DOHH2 (cell line): ENCODE measurements at regions not wholly inside any gene's neighbourhood (a gene's known extent, or its start where the extent isn't known, plus 50 kb on each side); places are given as distances from the start of the nearest gene placed in this dataset.

Experiments
- H3F3A ChIP-seq: fragments of 200-600 bp; sonication (generic), shearing (Covaris generic); 2 replicates; pipeline ENCODE4 v1.6.0; 2016; ENCODE audit warnings: antibody characterized with exemption, mild to moderate bottlenecking; ENCODE audit not compliant: control insufficient read depth, insufficient read depth
- H3K27ac ChIP-seq: fragments of 200-600 bp; sonication (generic); 2 replicates; pipeline ENCODE4 v1.5.1; 2014; ENCODE audit warnings: low read depth, mild to moderate bottlenecking, low read length, moderate library complexity
- H3K27me3 ChIP-seq: fragments of 200-600 bp; sonication (generic); 2 replicates; pipeline ENCODE4 v1.6.1; 2014; ENCODE audit warnings: mild to moderate bottlenecking, low read length, mixed read lengths; ENCODE audit not compliant: control insufficient read depth
- H3K36me3 ChIP-seq: fragments of 200-600 bp; sonication (generic); 2 replicates; pipeline ENCODE4 v1.6.1; 2014; ENCODE audit warnings: mild to moderate bottlenecking, low read length, moderate library complexity, mixed read lengths; ENCODE audit not compliant: control insufficient read depth
- H3K4me1 ChIP-seq: fragments of 200-600 bp; sonication (generic); 2 replicates; pipeline ENCODE4 v1.6.1; 2014; ENCODE audit warnings: mild to moderate bottlenecking, low read length, mixed read lengths; ENCODE audit not compliant: control insufficient read depth
- H3K4me2 ChIP-seq: fragments of 200-600 bp; sonication (generic); 2 replicates; pipeline ENCODE4 v1.6.0; 2014; ENCODE audit warnings: mild to moderate bottlenecking, low read length, moderate library complexity
- H3K4me3 ChIP-seq: fragments of 200-600 bp; sonication (generic); 2 replicates; pipeline ENCODE4 v1.5.1; 2014; ENCODE audit warnings: mild to moderate bottlenecking, low read length, mixed read lengths
- H3K79me2 ChIP-seq: fragments of 200-600 bp; sonication (generic); 2 replicates; pipeline ENCODE4 v1.6.1; 2014; ENCODE audit warnings: mild to moderate bottlenecking, low read length, mixed read lengths; ENCODE audit not compliant: control insufficient read depth
- H3K9me2 ChIP-seq: fragments of 200-600 bp; sonication (generic); replicated peaks from 2 replicates; pipeline ENCODE4 v1.6.1; 2014; ENCODE audit warnings: mild to moderate bottlenecking, low read length, mixed read lengths; ENCODE audit not compliant: control insufficient read depth
- H3K9me3 ChIP-seq: fragments of 200-600 bp; sonication (generic); 2 replicates; pipeline ENCODE4 v1.6.1; 2014; ENCODE audit warnings: antibody characterized with exemption, low read length, mixed read lengths; ENCODE audit not compliant: control insufficient read depth, insufficient read depth
- H4K20me1 ChIP-seq: fragments of 200-600 bp; sonication (generic); 2 replicates; pipeline ENCODE4 v1.6.0; 2014; ENCODE audit warnings: low read depth, mild to moderate bottlenecking, antibody characterized with exemption, low read length, moderate library complexity; ENCODE audit not compliant: control insufficient read depth, insufficient read depth
- EZH2phosphoT487 ChIP-seq: fragments of 200-600 bp; sonication (generic); IDR thresholded peaks from 2 replicates; pipeline ENCODE4 v1.6.1; 2017; ENCODE audit warnings: borderline replicate concordance, mild to moderate bottlenecking, antibody characterized with exemption, low read length, moderate library complexity, mixed read lengths
- TF ChIP-seq, protein P1 (sequence below): fragments of 200-600 bp; sonication (generic); IDR thresholded peaks from one replicate; pipeline ENCODE4 v1.5.1; 2014; ENCODE audit warnings: antibody characterized with exemption, mild to moderate bottlenecking, low read depth, low read length; ENCODE audit not compliant: poor library complexity, severe bottlenecking

DNA sequence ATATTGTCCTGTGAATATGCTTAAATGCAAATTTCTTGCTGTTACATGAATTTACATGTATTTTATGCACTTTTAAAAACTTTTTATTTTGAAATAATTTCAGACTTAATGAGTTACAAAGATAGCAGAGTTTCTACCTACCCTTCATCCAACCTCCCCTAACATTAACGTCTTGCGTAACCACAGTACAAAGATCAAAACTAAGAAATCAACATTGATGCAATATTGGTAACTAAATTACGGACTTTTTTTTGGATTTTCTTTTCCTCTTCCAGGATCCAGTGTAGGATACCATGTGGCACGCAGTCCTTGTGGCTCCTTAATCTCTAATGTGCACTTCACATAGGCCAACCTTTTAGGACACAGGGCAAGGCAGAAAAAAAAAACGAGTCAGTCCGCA is 124.9 kb downstream of the ABCC12 start:
- Histone ChIP-seq H3K36me3 (no peaks in the 10 kb centered on the region), H3K4me3 (no peak overlapping the region), H4K20me1 (no peaks in the 10 kb centered on the region), H3K27ac (no peak overlapping the region), H3K27me3 (no peaks in the 10 kb centered on the region), H3K9me2 (no peaks in the 10 kb centered on the region), H3K4me2 (no peak overlapping the region), H3K4me1 (no peaks in the 10 kb centered on the region), H3F3A (no peaks in the 10 kb centered on the region), H3K79me2 (no peaks in the 10 kb centered on the region), H3K9me3 (no peaks in the 10 kb centered on the region)
- TF ChIP-seq, protein P1, sequence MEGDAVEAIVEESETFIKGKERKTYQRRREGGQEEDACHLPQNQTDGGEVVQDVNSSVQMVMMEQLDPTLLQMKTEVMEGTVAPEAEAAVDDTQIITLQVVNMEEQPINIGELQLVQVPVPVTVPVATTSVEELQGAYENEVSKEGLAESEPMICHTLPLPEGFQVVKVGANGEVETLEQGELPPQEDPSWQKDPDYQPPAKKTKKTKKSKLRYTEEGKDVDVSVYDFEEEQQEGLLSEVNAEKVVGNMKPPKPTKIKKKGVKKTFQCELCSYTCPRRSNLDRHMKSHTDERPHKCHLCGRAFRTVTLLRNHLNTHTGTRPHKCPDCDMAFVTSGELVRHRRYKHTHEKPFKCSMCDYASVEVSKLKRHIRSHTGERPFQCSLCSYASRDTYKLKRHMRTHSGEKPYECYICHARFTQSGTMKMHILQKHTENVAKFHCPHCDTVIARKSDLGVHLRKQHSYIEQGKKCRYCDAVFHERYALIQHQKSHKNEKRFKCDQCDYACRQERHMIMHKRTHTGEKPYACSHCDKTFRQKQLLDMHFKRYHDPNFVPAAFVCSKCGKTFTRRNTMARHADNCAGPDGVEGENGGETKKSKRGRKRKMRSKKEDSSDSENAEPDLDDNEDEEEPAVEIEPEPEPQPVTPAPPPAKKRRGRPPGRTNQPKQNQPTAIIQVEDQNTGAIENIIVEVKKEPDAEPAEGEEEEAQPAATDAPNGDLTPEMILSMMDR, result no peak
- TF ChIP-seq EZH2phosphoT487, result no peak

DNA sequence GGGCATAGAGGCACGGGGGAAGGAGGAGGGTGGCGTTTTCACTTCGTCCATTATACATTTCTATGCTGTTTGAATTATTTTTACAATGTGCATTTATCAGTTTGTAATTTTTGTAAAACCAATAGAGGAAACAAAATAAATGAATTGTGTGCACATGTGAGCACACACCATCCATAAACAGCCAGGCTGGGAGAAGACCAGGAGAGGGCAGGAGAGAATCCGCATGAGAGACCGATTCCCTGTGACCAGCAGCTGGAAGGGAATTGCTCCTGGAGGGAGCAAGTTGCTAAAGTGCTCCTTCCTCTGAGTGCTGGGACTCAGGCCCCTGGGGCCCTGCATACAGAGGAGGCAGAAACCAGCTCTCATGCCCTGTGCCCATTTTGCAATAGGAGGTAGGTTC is 126.0 kb downstream of the ABCC12 start:
- Histone ChIP-seq H3K27ac (no peak overlapping the region), H3K9me2 (no peaks in the 10 kb centered on the region), H4K20me1 (no peaks in the 10 kb centered on the region), H3K4me3 (no peak overlapping the region), H3K4me2 (no peak overlapping the region), H3K36me3 (no peaks in the 10 kb centered on the region), H3K27me3 (no peaks in the 10 kb centered on the region), H3F3A (no peaks in the 10 kb centered on the region), H3K79me2 (no peaks in the 10 kb centered on the region), H3K4me1 (no peaks in the 10 kb centered on the region), H3K9me3 (no peaks in the 10 kb centered on the region)
- TF ChIP-seq EZH2phosphoT487, result no peak
- TF ChIP-seq, protein P1, result no peak

DNA sequence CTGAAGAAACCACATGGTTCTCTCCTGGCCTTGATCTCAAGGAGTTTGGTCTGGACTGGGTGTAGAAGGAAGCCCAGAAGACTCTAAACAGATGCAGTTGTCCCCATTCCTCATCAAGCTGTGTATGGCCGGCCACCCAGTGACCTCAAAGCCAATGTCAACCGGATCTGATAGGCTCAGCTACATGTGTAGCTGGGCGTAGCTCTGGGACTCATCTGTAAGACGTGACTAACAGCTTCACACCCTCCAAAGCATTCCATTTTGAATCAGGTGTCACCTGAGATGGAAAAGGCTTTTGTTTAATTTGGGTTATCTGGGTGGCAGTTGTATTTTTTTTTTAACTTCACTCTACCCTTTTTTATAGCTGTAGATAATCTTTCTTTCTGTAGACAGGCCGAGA is 130.4 kb downstream of the ABCC12 start:
- Histone ChIP-seq H3K4me1 (no peaks in the 10 kb centered on the region), H3K79me2 (no peaks in the 10 kb centered on the region), H3K4me3 (no peak overlapping the region), H3K27me3 (no peaks in the 10 kb centered on the region), H3K9me2 (no peaks in the 10 kb centered on the region), H3K36me3 (no peaks in the 10 kb centered on the region), H3K4me2 (no peak overlapping the region), H4K20me1 (no peaks in the 10 kb centered on the region), H3F3A (no peaks in the 10 kb centered on the region), H3K27ac (no peak overlapping the region), H3K9me3 (no peaks in the 10 kb centered on the region)
- no peak for TF ChIP-seq EZH2phosphoT487
- TF ChIP-seq, protein P1, result no peak

- H3K4me2 ChIP-seq, result no peak overlapping the region
- no peaks in the 10 kb centered on the region for H3K27me3 ChIP-seq
- no peak overlapping the region for H3K27ac ChIP-seq
- no peaks in the 10 kb centered on the region for H3F3A ChIP-seq
- no peaks in the 10 kb centered on the region for H4K20me1 ChIP-seq
- H3K79me2 ChIP-seq, result no peaks in the 10 kb centered on the region
- H3K9me3 ChIP-seq, result no peaks in the 10 kb centered on the region
- H3K9me2 ChIP-seq, result no peaks in the 10 kb centered on the region
- H3K4me1 ChIP-seq, result no peaks in the 10 kb centered on the region
- no peak overlapping the region for H3K4me3 ChIP-seq
- no peaks in the 10 kb centered on the region for H3K36me3 ChIP-seq
- TF ChIP-seq, protein P1, result no peak
Observed at GRCh38 chr16:48024042-48024441, 131.8 kb downstream of the ABCC12 start.
